HAP-1 (cell line): ENCODE measurements at regions not wholly inside any gene's neighbourhood (a gene's known extent, or its start where the extent isn't known, plus 50 kb on each side); places are given as distances from the start of the nearest gene placed in this dataset.
"Not testable (repeated sequence)": the region's sequence is repeated elsewhere in the genome, so short reads cannot be mapped to it uniquely, and the experiment has no call there.

ENCODE experiments used
- DNase-seq, 2 experiments: peaks; one replicate each; pipeline ENCODE4 v3.0.0-alpha.2; 2016 to 2020; ENCODE audit warnings: low spot score in 2 of 2
- H3K27me3 ChIP-seq: fragments of 250-450 bp; sonication (Bioruptor Pico); 2 replicates; pipeline ENCODE4 v1.5.1; 2020; ENCODE audit warnings: low read depth, mild to moderate bottlenecking, moderate library complexity
- H3K36me3 ChIP-seq: fragments of 250-450 bp; sonication (Bioruptor Pico); replicated peaks from 2 replicates; pipeline ENCODE4 v1.5.1; 2020; ENCODE audit warnings: mild to moderate bottlenecking
- H3K4me1 ChIP-seq: fragments of 250-450 bp; sonication (Bioruptor Pico); 2 replicates; pipeline ENCODE4 v1.5.1; 2020; ENCODE audit warnings: mild to moderate bottlenecking
- H3K4me3 ChIP-seq: fragments of 250-450 bp; sonication (Bioruptor Pico); 2 replicates; pipeline ENCODE4 v1.5.1; 2020; ENCODE audit warnings: mild to moderate bottlenecking, moderate library complexity
- H3K9me3 ChIP-seq: fragments of 250-450 bp; sonication (Bioruptor Pico); 2 replicates; pipeline ENCODE4 v1.5.1; 2020; ENCODE audit warnings: mild to moderate bottlenecking, moderate library complexity
- in situ Hi-C: fragments of 300-500 bp; cut with MboI; formaldehyde crosslinking; loops from 3 replicates; pipeline ENCODE4 v1.14.3; 2020; ENCODE audit warnings: low sequenced_read_pairs, inconsistent platforms, mixed read lengths

DNA sequence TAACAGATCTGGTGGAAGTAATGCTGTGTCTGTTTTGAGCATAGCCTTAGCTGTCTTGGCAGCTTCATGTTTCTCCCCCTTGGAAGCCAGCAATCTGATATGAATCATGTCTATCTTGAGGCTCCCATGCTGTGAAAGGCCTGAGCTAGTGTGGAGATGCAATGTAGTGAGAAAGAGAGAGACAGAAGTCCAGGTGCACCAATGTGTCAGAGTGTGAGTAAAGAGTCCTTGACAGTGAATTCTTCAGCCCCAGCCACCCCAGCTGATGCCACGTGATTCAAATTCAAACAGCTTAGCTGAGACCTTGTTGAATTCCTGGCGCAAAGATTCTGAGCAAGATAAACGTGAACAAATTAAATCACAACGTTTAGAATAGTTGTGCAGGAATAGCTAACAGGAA is 704.2 kb downstream of the EDEM1 start:
- no peaks in the 10 kb centered on the region for H3K36me3 ChIP-seq
- no peaks in the 10 kb centered on the region for H3K27me3 ChIP-seq
- H3K4me1 ChIP-seq: no peaks in the 10 kb centered on the region
- no peaks in the 10 kb centered on the region for H3K9me3 ChIP-seq
- DNase-seq: no peak
- in situ Hi-C loops: no loop called here
- H3K4me3 ChIP-seq: no peak overlapping the region

DNA sequence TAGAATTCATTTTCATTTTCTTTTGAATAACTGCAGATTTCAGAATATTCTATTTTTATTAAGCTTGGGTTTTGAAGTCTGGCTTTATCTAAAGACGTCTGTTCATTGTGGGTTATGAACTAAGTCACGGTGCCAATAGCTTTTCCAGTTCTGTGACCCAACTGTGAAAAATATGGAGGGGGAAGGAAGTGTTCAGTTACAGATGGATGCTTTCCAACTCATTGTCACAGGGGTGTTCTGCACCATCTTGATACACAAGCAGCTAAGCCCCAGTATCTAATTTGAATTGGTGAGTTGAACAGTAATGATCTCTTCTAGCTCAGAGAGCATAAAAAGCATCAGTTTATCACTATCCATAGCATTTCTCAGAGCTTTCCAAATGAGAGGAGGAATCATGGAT is 710.6 kb downstream of the EDEM1 start:
- no peaks in the 10 kb centered on the region for H3K36me3 ChIP-seq
- in situ Hi-C loops: no loop called here
- no peak for DNase-seq
- no peaks in the 10 kb centered on the region for H3K9me3 ChIP-seq
- no peaks in the 10 kb centered on the region for H3K27me3 ChIP-seq
- no peaks in the 10 kb centered on the region for H3K4me1 ChIP-seq
- H3K4me3 ChIP-seq: no peak overlapping the region

DNA sequence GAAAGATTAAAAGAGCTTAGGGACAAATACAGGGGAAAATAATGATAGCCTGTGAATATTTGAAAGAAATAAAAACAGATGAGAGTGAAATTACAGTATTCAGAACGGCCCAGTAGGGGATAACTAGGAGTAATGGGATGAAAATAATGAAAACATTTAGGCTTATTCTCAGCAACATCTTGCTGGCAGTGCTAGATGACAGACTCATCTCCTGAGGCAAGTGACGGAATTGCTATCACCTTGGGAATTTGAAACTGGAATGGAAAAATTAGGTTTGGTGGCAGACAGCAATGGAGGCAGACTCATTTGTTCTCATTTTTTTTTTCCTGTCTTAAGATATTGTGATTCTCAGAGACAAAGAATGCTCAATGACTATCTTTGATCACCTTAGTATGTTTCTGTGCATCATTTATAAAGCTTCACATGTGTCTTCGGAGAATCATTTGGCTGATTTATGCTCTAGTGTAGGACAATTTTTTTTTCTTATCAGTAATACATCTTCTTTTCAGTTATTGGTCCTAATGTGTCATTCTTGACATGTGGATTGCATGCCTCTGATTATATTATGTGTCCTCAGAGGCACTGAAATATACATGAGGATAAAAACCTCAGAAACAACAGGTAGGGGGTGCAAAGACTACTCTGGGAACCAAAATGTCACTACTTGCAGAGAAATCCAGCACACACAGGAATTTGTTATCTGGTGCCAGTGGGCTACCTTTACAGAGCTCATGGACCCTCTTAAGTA is 711.7 kb downstream of the EDEM1 start:
- Histone ChIP-seq H3K27me3 (no peaks in the 10 kb centered on the region), H3K4me3 (no peak overlapping the region), H3K4me1 (no peaks in the 10 kb centered on the region), H3K36me3 (no peaks in the 10 kb centered on the region), H3K9me3 (no peaks in the 10 kb centered on the region)
- DNase-seq: no peak
- in situ Hi-C loops: no loop called here

DNA sequence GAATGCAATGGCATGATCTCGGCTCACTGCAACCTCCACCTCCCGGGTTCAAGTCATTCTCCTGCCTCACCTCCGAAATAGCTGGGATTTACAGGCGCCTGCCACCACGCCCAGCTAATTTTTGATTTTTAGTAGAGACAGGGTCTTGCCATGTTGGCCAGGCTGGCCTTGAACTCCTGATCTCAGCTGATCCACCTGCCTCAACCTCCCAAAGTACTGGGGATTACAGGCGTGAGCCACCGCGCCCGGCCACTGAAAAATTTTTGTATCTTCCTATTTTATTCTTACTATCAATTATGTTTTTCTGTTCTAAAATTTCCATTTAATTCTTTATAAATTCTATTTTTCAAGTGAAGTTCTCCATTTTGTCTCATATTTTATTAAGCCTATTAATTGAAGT is 730.4 kb downstream of the EDEM1 start:
- no peak for DNase-seq
- no peak overlapping the region for H3K4me3 ChIP-seq
- no peaks in the 10 kb centered on the region; the same call in 1 of the 2 replicates for H3K9me3 ChIP-seq
- H3K27me3 ChIP-seq: no peaks in the 10 kb centered on the region
- no peaks in the 10 kb centered on the region for H3K36me3 ChIP-seq
- in situ Hi-C loops: no loop called here
- no peaks in the 10 kb centered on the region for H3K4me1 ChIP-seq

DNA sequence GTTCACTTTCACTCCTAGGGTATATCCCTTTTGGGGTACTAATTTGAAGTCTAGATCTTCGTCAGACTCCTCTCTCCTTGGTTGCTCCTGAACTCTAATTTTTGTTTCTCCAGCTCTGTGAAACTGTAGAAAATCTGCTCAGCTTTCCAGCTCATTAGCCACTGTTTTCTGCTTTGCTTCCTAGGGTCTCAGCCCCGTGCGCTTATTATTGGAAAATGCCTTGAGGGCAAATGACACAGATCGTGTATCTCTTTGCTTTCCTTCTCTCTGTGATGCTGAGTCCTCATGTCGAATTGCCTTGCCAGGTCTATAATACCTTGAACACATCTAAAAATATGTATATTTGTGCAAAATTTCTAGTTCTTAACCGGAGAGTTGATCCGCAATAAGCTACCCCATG is 731.1 kb downstream of the EDEM1 start:
- Histone ChIP-seq H3K9me3 (no peaks in the 10 kb centered on the region; the same call in 1 of the 2 replicates), H3K4me3 (no peak overlapping the region), H3K36me3 (no peaks in the 10 kb centered on the region), H3K4me1 (no peaks in the 10 kb centered on the region), H3K27me3 (no peaks in the 10 kb centered on the region)
- in situ Hi-C loops: no loop called here
- no peak for DNase-seq

DNA sequence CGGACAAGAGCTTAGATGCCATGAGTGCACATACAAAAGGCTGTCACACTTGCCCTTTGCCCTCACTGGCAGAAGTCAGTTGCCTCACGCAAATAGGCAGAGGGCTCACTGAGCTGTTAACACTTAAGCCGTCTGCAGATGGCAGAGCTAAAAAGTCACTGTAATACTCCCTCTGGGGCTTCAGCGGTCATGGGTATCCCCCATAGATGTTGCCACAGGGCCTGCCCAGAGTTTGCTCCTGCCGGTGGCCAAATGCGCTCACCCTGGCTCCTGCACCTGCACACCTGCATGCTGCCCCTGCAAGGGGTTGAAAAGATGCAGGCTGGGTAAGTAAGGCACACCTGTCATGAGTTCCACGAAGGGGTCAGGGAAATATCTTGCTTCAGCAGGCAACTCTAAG is 741.5 kb downstream of the EDEM1 start:
- DNase-seq: no peak
- in situ Hi-C loops: no loop called here
- no peaks in the 10 kb centered on the region; the same call in 1 of the 2 replicates for H3K9me3 ChIP-seq

DNA sequence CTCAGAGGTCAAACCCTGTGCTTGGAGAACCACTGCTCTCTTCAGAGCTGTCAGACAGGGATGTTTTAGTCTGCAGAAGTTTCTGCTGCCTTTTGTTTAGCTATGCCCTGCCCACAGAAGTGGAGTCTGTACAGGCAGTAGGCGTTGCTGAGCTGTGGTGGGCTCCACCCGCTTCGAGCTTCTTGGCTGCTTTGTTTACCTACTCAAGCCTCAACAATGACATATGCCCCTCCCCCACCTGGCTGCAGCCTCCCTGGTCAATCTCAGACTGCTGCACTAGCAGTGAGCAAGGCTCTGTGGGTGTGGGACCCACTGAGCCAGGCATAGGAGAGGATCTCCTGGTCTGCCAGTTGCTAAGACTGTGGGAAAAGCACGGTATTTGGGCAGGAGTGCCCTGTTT is 756.6 kb downstream of the EDEM1 start:
- H3K36me3 ChIP-seq, DNase-seq, in situ Hi-C loops, H3K4me1 ChIP-seq, H3K4me3 ChIP-seq, H3K27me3 ChIP-seq, H3K9me3 ChIP-seq: not testable (repeated sequence)

More for the DNA sequence above, 741.5 kb downstream of the EDEM1 start:
- Histone ChIP-seq H3K4me1 (no peaks in the 10 kb centered on the region), H3K27me3 (no peaks in the 10 kb centered on the region), H3K4me3 (no peak overlapping the region), H3K36me3 (no peaks in the 10 kb centered on the region)

DNA sequence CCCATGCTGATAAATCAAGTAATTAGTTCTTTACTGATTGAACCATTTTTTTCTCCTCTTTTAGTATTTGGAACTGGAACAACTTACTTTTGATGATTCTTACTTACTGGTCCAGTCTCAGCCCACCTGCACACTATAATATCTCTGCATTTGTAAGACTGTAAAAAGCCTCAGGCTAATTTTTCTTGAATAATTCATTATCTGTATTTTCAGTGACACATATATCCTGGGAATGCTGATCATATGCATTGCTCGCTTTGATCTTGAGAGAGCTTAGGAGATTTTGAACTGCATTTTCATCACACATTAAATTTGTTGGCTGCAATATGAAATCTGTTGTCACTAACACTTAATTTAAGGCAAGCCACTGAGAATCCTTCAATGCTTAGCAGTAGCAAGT is 760.6 kb downstream of the EDEM1 start:
- H3K4me3 ChIP-seq: no peak overlapping the region
- no peak for DNase-seq
- H3K27me3 ChIP-seq: no peaks in the 10 kb centered on the region
- no peaks in the 10 kb centered on the region for H3K36me3 ChIP-seq
- no peaks in the 10 kb centered on the region for H3K4me1 ChIP-seq
- no peaks in the 10 kb centered on the region for H3K9me3 ChIP-seq
- in situ Hi-C loops: no loop called here

DNA sequence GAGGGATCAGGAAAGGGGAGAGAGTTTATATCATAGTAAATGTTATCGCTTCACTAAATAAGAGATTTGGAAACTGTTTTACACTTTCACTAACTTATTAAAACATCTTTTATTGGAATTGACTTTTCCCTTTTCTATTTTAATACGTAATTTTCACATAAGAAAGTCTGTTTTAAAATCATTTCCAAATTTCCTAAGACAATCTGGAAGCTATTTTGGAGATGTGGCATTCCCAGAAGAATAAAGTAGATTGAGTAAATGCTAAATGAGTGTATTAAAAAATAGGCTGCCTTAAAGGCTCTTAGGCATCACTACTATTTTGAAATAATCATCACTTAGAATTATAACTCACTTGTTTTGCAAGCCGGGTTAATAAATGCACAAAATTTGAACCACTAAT is 763.5 kb downstream of the EDEM1 start:
- Histone ChIP-seq H3K4me3 (no peak overlapping the region), H3K9me3 (no peaks in the 10 kb centered on the region), H3K27me3 (no peaks in the 10 kb centered on the region), H3K4me1 (no peaks in the 10 kb centered on the region), H3K36me3 (no peaks in the 10 kb centered on the region)
- DNase-seq: no peak
- in situ Hi-C loops: no loop called here

DNA sequence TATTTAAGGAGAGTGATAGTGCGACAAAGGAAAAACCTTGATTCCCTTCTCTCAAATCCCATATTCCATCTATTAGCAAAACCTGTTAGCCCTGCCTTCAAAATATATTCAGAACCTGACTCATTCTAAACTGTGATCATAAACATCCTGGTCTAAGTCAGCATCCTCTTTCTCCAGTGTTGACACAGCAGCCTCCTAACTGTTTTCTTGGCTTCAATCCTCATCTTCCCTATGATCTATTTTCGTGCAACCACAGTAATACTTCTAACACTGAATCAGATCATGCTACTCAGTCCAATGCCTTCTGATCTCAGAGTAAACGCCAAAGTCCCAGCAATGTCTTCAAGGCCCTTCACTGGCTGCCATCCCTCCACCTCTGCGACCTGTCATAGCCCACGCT is 785.1 kb downstream of the EDEM1 start:
- no peaks in the 10 kb centered on the region for H3K4me1 ChIP-seq
- H3K9me3 ChIP-seq: no peaks in the 10 kb centered on the region
- H3K4me3 ChIP-seq: no peak overlapping the region
- no peak for DNase-seq
- in situ Hi-C loops: no loop called here
- H3K36me3 ChIP-seq: no peaks in the 10 kb centered on the region
- no peaks in the 10 kb centered on the region for H3K27me3 ChIP-seq

DNA sequence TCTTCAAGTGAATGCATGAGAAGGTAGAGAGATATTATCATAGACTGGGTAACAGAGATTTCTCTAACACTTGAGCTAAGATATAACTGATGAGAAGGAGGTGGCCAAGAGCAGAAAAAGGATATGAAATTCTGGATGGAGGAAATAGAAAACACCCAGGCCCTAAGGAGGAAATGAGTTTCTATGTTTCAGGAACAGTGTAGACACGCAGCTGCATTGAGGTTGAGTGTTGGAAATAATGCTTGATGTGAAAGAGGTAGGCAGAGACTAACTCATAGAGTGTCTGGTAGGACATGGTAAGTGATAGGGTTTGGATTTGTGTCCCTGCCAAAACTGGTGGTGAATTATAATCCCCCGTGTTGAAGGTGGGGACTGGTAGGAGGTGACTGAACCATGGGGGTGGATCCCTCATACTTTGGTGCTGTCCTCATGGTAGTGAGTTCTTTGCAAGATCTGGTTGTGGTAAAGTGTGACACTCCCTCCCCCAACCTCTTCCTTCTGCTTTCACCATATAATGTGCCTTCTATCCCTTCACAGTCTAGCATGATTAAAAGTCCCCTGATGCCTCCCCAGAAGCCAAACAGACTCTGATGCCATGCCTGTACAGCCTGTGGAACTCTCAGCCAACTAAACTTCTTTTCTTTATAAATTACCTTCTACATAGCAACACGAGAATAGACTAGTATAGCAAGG is 787.3 kb downstream of the EDEM1 start:
- Histone ChIP-seq H3K36me3 (no peaks in the 10 kb centered on the region), H3K9me3 (no peaks in the 10 kb centered on the region), H3K4me1 (no peaks in the 10 kb centered on the region), H3K27me3 (no peaks in the 10 kb centered on the region), H3K4me3 (no peak overlapping the region)
- in situ Hi-C loops: no loop called here
- DNase-seq: no peak

DNA sequence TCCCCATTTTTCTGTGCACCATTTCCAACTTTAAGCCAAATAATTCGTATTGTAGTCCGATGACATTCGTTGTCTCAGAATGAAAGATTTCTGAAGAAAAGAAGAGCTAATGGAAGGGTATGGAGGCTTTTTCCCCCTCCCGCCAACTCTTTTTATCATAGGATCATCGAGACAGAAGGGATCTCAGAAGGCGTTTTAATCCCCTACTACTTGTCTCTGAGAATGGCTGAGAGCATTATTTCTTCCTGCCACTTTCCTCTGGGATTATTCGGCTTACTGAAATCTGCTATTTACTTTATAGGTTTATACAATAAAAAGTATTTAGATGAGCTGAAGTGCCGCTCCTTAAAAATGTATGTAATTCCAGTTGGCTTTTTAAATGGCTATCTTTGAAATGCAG is 789.8 kb downstream of the EDEM1 start:
- no peaks in the 10 kb centered on the region for H3K9me3 ChIP-seq
- H3K36me3 ChIP-seq: no peaks in the 10 kb centered on the region
- no peak for DNase-seq
- in situ Hi-C loops: no loop called here
- no peak overlapping the region for H3K4me3 ChIP-seq
- no peaks in the 10 kb centered on the region for H3K27me3 ChIP-seq
- H3K4me1 ChIP-seq: no peaks in the 10 kb centered on the region

DNA sequence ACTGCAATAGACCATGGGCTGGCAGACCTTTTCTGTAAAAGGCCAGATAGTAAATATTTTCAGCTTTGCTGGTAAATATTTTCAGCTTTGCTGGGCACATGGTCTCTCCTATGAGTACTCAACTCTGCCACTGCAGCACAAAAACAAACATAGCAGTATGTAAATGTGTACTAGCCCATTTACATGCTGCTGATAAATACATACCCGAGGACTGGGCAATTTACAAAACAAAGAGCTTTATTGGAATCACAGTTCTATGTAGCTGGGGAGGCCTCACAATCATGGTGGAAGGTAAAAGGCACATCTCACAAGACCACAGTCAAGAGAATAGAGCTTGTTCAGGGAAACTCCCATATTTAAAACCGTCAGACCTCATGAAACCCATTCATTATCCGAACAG is 793.0 kb downstream of the EDEM1 start:
- Histone ChIP-seq H3K27me3 (no peaks in the 10 kb centered on the region), H3K36me3 (no peaks in the 10 kb centered on the region), H3K4me1 (no peaks in the 10 kb centered on the region), H3K4me3 (no peak overlapping the region), H3K9me3 (no peaks in the 10 kb centered on the region)
- DNase-seq: no peak
- in situ Hi-C loops: no loop called here

DNA sequence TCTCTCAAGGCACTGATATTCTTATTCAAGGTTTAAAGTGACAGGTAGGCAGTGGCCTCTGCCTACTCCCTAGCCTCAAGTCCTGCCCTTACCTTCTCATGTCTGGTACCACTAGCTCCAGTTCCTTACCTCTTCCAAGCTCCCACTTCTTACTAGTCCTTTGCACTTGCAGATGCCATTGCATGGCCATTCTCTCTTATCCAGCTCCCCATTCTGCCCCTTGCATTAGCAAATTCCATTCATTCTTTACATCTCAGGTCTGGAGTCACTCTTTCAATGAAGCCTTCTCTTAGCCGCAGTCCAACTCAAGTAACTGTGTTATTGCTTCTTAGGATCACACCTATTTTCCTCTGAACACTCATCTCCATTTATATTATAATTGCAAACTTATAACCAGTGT is 807.1 kb downstream of the EDEM1 start:
- H3K4me1 ChIP-seq: no peaks in the 10 kb centered on the region
- H3K4me3 ChIP-seq: no peak overlapping the region
- H3K9me3 ChIP-seq: no peaks in the 10 kb centered on the region
- no peaks in the 10 kb centered on the region for H3K27me3 ChIP-seq
- in situ Hi-C loops: no loop called here
- no peak for DNase-seq
- H3K36me3 ChIP-seq: no peaks in the 10 kb centered on the region
